ENCODE measurements at regions not wholly inside any gene's neighbourhood (a gene's known extent, or its start where the extent isn't known, plus 50 kb on each side); places are given as distances from the start of the nearest gene placed in this dataset.
"Not testable (repeated sequence)": the region's sequence is repeated elsewhere in the genome, so short reads cannot be mapped to it uniquely, and the experiment has no call there.

GRCh38 chrX:123013141-123013540 lies 170.9 kb upstream of the GRIA3 start:
- no peak for DNase-seq

GRCh38 chrX:123036401-123036800 lies 147.7 kb upstream of the GRIA3 start:
- no peak for DNase-seq

- DNase-seq, result no peak
Observed at GRCh38 chrX:123049071-123049625, 134.9 kb upstream of the GRIA3 start.

GRCh38 chrX:123060986-123061385 lies 123.1 kb upstream of the GRIA3 start:
- no peak for DNase-seq

- no peak for DNase-seq
Observed at GRCh38 chrX:123064053-123064452, 120.0 kb upstream of the GRIA3 start.

- no peak for DNase-seq
Observed at GRCh38 chrX:123072686-123073385, 111.2 kb upstream of the GRIA3 start.

- no peak for DNase-seq
Observed at GRCh38 chrX:123075947-123076561, 108.0 kb upstream of the GRIA3 start.

GRCh38 chrX:123077631-123078030 lies 106.4 kb upstream of the GRIA3 start:
- DNase-seq, result no peak

- DNase-seq, result no peak
Observed at GRCh38 chrX:123080065-123080464, 104.0 kb upstream of the GRIA3 start.

- DNase-seq, result no peak
Observed at GRCh38 chrX:123081776-123082175, 102.3 kb upstream of the GRIA3 start.

GRCh38 chrX:123083924-123084323 lies 100.2 kb upstream of the GRIA3 start:
- DNase-seq, result no peak

GRCh38 chrX:123084797-123085196 lies 99.3 kb upstream of the GRIA3 start:
- DNase-seq, result no peak

GRCh38 chrX:123085311-123085940 lies 98.7 kb upstream of the GRIA3 start:
- DNase-seq, result no peak

GRCh38 chrX:123086768-123087167 lies 97.3 kb upstream of the GRIA3 start:
- DNase-seq, result no peak

- DNase-seq, result no peak
Observed at GRCh38 chrX:123087326-123087725, 96.8 kb upstream of the GRIA3 start.

- DNase-seq, result no peak
Observed at GRCh38 chrX:123088331-123088730, 95.7 kb upstream of the GRIA3 start.

- DNase-seq, result no peak
Observed at GRCh38 chrX:123088930-123089329, 95.1 kb upstream of the GRIA3 start.

- no peak for DNase-seq
Observed at GRCh38 chrX:123093792-123094191, 90.3 kb upstream of the GRIA3 start.

- DNase-seq, result no peak
Observed at GRCh38 chrX:123108513-123109427, 75.3 kb upstream of the GRIA3 start.

GRCh38 chrX:123121241-123121640 lies 62.8 kb upstream of the GRIA3 start:
- no peak for DNase-seq

- not testable (repeated sequence) for DNase-seq
Observed at GRCh38 chrX:123129805-123130204, 54.3 kb upstream of the GRIA3 start.

Measured in GDM1 (cell line).